Stimulated activated CD4-positive, alpha-beta T cell treated with anti-CD3 and anti-CD28 coated beads, Interleukin-15, amount 100 ng/mL, for 1 hour (primary cell): ENCODE measurements at regions not wholly inside any gene's neighbourhood (a gene's known extent, or its start where the extent isn't known, plus 50 kb on each side); places are given as distances from the start of the nearest gene placed in this dataset.
"Not testable (repeated sequence)": the region's sequence is repeated elsewhere in the genome, so short reads cannot be mapped to it uniquely, and the experiment has no call there.

Experiments
- DNase-seq, 2 donors: peaks; one replicate each; pipeline ENCODE4 v3.0.0-alpha.2; 2020; ENCODE audit warnings: low read depth in 1 of 2, low spot score in 1 of 2

- no peak for DNase-seq
Measured at GRCh38 chr2:2620604-2621003, 289.5 kb upstream of the MYT1L start.

- no peak for DNase-seq
Measured at GRCh38 chr2:2619995-2620394, 288.9 kb upstream of the MYT1L start.

DNA sequence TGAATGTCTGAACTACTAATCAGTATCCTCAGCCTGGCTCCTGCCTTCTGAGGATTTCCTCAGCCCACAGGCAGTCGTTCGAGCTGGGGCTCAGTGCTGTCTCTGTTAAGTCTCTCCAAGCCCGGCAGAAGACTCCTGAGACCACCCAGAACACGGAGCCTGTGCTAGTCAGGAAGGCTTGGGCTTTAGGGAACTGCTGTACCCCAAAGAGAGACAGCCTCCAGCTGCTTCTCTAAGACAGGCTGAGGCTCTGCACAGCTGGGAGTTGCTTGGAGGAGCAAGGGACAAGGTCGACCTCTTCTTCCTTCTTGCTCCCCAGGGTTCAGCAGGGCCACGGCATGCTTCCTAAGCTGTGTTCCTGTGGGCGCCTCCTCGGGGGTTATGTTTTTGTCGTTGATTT is 283.4 kb upstream of the MYT1L start:
- no peak for DNase-seq

DNA sequence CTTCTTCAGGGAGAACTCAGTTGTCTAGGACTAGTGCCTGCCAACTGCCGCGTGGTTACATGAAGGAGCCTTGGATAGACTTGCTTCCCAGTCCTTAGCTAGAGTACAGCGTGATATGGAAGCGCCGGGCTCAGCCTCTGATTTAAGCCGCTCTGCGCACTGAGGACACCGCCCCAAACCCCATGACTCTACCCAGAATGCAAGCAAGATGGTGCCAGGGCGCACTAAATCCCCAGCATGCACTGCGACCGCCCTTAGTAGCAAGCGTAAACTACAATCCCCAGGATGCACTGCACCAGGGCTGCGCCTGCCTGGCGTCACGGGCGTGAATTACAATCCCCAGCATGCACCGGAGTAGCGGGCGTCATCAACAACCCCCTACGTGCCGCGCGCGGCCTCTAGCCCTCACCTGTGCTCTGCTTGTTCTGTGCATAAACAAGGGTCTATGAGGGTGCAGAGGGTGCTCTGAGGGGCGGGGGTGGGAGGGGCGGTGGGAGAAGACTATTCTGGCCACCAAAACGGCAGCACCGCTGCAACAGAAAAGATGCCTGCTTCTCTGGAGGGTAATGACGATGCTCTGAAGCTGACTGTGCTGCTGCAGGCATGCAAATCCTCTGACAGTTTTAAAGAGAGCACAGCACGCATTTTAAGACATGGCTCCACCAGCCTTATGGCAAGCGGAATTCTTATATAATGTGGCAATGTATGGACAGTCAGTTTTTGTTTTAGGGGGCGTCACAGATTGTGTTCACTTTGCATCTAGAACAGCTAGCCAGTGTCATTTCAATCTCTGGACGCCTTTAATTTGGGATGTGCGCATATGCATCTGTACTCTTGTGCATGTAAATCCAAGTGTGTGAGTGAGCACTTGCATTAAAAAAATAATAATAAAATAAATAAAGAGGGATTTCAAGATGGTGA is 282.5 kb upstream of the MYT1L start:
- DNase-seq, result peak; percentile 59 to 67

DNA sequence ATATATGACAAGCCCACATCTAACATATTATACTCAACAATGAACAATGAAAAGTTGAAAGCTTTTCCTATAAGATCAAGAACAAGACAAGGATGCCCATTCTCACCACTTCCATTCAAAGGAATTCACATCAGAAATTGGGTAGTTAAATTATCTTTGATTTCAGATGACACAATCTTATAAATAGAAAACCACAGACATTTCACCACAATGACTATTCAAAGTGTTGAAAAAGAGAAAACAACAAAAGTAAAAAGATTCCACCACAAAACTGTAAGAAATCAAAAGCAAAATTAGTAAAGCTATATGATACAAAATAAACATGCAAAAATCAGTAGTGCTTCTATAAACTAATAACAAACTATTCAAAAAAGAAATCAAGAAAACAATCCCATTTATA is 279.7 kb upstream of the MYT1L start:
- DNase-seq, result no peak

GRCh38 chr2:2600366-2600765 is 269.3 kb upstream of the MYT1L start:
- no peak for DNase-seq

DNA sequence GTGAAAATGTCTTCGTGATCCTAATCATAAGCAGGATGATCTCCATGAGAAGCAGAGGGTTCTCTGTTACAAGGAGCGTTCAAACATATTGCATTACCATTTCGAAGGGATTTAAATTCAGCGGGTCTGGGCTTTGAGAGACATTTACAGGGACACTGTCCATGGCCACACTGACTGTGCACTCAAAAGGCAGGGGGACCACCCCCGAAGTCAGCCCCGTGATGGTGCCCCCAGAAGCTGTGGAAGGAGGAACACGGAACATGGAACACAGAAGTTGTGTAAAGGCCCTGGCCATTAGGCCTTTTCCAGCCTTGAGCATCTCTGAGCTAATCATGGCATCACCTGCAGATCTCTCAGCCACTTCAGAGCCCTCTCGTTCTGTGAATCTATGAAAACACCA is 268.4 kb upstream of the MYT1L start:
- DNase-seq, result no peak

DNA sequence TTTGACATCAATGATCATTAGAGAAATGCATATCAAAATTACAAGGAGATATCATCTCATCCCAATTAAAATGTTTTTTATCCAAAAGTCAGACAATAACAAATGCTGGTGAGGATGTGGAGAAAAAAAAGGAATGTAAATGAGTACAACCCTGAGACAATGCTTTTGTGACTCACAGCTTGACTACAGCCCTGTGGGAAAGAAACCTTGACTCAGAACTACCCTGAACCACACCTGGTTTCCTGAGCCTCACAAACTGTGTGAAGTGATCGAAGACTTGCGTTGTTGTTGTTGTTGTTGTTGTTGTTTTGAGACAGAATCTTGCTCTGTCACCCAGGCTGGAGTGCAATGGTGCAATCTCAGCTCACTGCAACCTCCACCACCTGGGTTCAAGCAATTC is 266.6 kb upstream of the MYT1L start:
- DNase-seq, result no peak

DNA sequence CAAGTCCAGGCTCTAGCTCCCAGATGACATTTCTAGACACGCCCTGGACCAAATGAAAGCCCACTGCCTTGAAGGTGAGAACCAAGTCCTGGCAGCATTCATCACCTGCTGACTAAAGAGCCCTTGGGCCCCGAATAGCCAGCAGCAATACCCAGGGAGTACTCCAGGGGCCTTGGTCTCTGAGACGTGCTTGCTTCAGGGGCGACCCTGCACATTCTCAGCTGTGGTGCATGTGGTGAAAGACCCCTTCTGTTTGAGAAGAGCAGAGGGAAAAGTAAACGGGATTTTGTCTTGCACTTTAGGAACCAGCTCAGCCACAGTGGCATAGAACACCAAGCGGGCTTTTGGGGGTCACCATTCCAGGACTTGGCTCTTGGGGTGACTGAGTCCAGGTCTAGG is 260.5 kb upstream of the MYT1L start:
- DNase-seq, result no peak

GRCh38 chr2:2590841-2591541 is 259.9 kb upstream of the MYT1L start:
- DNase-seq, result no peak

- DNase-seq, result no peak
Measured at GRCh38 chr2:2590141-2590540, 259.1 kb upstream of the MYT1L start.

- no peak for DNase-seq
Measured at GRCh38 chr2:2588777-2589176, 257.7 kb upstream of the MYT1L start.

- DNase-seq, result no peak
Measured at GRCh38 chr2:2587354-2587753, 256.3 kb upstream of the MYT1L start.

DNA sequence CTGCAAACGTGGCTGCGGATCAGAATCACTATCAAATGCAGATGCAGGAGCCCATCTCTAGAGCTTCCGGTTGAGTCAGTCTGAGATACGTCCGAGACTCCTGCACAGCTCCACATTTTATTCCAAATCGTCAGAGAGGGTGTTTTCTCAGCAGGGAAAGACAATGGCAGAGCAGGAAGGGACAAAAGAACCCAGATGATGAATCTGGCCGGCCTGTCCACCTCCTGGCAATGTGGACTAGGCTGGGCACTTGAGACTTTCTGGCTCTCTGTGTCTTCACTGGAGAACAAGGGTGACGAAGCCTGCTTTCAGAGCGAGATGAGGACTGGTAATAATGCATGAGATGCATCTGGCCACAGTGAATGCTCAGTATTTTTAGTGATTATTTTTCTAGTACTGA is 255.9 kb upstream of the MYT1L start:
- no peak for DNase-seq

- no peak for DNase-seq
Measured at GRCh38 chr2:2586068-2586776, 255.1 kb upstream of the MYT1L start.

GRCh38 chr2:2582998-2583545 is 252.0 kb upstream of the MYT1L start:
- DNase-seq, result no peak

GRCh38 chr2:2581331-2582159 is 250.5 kb upstream of the MYT1L start:
- DNase-seq, result no peak

DNA sequence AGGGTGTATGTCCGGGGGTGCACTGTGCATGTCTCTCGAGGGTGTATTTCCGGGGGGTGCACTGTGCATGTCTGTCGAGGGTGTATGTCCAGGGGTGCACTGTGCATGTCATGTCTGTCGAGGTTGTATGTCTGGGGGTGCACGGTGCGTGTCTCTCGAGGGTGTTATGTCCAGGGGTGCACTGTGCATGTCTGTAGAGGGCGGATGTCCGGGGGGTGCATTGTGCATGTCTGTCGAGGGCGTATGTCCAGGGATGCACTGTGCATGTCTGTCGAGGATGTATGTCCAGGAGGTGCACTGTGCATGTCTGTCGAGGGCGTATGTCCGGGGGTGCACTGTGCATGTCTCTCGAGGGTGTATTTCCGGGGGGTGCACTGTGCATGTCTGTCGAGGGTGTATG is 249.8 kb upstream of the MYT1L start:
- not testable (repeated sequence) for DNase-seq

DNA sequence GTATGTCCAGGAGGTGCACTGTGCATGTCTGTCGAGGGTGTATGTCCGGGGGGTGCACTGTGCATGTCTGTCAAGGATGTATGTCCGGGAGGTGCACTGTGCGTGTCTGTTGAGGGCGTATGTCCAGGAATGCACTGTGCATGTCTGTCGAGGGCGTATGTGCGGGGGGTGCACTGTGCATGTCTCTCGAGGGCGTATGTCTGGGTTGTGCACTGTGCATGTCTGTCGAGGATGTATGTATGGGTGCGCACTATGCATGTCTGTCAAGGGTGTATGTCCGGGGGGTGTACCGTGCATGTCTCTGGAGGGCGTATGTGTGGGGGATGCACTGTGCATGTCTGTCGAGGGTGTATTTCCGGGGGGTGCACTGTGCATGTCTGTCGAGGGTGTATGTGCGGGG is 249.3 kb upstream of the MYT1L start:
- DNase-seq, result no peak

DNA sequence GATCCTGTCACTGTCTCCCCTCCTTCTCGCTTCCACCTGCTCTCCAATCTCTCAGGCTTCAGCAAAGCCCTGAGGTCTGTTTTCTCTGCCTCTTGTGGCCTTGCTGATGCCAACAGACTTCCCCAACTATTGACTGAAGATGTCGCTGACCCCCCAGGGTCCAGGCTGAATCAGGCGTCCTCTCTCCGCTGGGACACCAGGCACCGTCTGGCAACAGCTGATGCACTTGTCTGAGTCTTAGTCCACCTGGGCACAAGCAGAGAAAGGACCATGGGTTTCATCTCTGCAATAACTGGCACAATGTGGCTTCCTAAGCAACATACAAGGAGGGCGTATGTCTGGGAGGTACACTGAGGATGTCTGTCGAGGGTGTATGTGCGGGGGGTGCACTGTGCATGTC is 248.7 kb upstream of the MYT1L start:
- no peak for DNase-seq

DNA sequence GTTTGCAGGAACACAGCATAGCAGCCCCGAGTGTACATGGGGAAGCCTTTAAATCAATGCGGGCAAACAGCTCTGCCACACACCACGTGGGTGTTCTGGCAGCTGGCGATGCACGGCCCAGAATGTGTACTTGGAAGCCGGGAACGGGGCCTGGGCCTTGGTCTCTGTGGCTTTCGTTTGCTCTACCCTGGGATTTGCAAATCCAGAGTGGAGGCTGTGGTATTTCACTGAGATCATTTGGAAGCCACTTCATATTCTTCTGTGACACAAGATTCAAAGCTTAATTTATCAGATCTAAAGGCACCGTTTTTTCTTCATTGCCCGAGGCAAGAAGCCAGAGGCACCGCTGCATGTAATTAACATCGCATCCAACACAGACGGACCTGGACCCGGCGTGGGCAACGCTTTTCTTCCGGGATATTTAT is 246.3 kb upstream of the MYT1L start:
- DNase-seq, result no peak
